ENCODE measurements at regions not wholly inside any gene's neighbourhood (a gene's known extent, or its start where the extent isn't known, plus 50 kb on each side); places are given as distances from the start of the nearest gene placed in this dataset.

DNA sequence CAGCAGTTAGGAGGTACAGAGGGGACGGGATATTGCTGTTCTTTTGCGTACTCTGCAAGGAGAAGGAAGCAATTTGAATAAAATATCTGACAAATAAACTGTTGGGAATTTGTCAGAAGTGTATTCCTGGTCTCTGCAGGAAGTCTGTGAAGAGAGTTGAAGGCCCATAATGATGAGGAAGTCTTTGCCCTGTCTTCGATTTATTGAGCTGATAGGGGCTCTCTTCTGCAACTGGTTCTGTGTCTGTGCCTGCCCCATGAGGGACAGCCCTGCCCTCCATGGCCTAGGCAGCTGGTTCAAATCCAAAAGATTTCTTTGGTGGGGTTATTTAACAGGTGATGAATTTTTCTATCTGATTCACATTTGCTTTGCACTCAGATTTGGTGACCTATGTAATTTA lies 339.7 kb upstream of the EDNRB start:
- Histone ChIP-seq H2AFZ (ENCODE audit: low read length) (no peak overlapping the region), H4K8ac (ENCODE audit: low read depth, low read length) (no peak overlapping the region), H3K36me3 (replicated peaks in 1 of 2; ENCODE audit: control insufficient read depth in 2 of 2, insufficient read depth in 2 of 2, low read length in 2 of 2) (no peaks in the 10 kb centered on the region), H3K4ac (ENCODE audit: low read length) (no peak overlapping the region), H3K9ac (ENCODE audit: low read depth, low read length, poor library complexity) (no peak overlapping the region), H3K4me2 (ENCODE audit: insufficient read depth, low read length, poor library complexity, severe bottlenecking) (no peak overlapping the region), H2BK12ac (ENCODE audit: low read length) (no peak overlapping the region), H3K18ac (ENCODE audit: low read length) (no peak overlapping the region), H4K91ac (ENCODE audit: low read depth, low read length, poor library complexity) (no peak overlapping the region), H2BK5ac (ENCODE audit: low read length) (no peak overlapping the region), H3K9me3 (replicated peaks in 1 of 2; ENCODE audit: control insufficient read depth in 2 of 2, insufficient read depth in 1 of 2, low read depth in 1 of 2, low read length in 2 of 2) (no peaks in the 10 kb centered on the region), H2BK120ac (ENCODE audit: low read depth, low read length) (no peak overlapping the region), H2BK15ac (ENCODE audit: low read length) (no peak overlapping the region), H3K23ac (ENCODE audit: low read depth, low read length, poor library complexity) (no peak overlapping the region), H2AK5ac (ENCODE audit: low read depth, low read length) (no peak overlapping the region), H3K79me1 (ENCODE audit: low read depth, low read length) (no peaks in the 10 kb centered on the region), H3K4me1 (ENCODE audit: control insufficient read depth in 2 of 2, insufficient read depth in 1 of 2, low read depth in 1 of 2, low read length in 2 of 2) (peaks cover 0 to 3% of the 10 kb centered on the region in 2 donors), H3K27me3 (ENCODE audit: control insufficient read depth in 3 of 3, insufficient read depth in 3 of 3, low read depth in 1 of 3, low read length in 3 of 3) (no peaks in the 10 kb centered on the region), H3K14ac (ENCODE audit: low read length) (no peak overlapping the region), H3K27ac (replicated peaks; ENCODE audit: low read length) (no peak overlapping the region), H3K4me3 (ENCODE audit: low read length in 2 of 2) (no peak overlapping the region)
- no peak for DNase-seq (ENCODE audit: low spot score)
- no CpG with 5 or more reads among the region's 3 CpGs for WGBS, 2 donors (ENCODE audit: extremely low coverage in 2 of 2, insufficient read length in 2 of 2, insufficient replicate concordance in 1 of 2)

GRCh38 chr13:78256484-78256883 lies 337.9 kb upstream of the EDNRB start:
- no peaks in the 10 kb centered on the region for H3K36me3 ChIP-seq (replicated peaks in 1 of 2; ENCODE audit: control insufficient read depth in 2 of 2, insufficient read depth in 2 of 2, low read length in 2 of 2)
- no peaks in the 10 kb centered on the region for H3K27me3 ChIP-seq (ENCODE audit: control insufficient read depth in 3 of 3, insufficient read depth in 3 of 3, low read depth in 1 of 3, low read length in 3 of 3)
- H3K4ac ChIP-seq (ENCODE audit: low read length) = no peak overlapping the region
- DNase-seq (ENCODE audit: low spot score) = no peak
- no peak overlapping the region for H3K9ac ChIP-seq (ENCODE audit: low read depth, low read length, poor library complexity)
- H2BK15ac ChIP-seq (ENCODE audit: low read length) = no peak overlapping the region
- H2AK5ac ChIP-seq (ENCODE audit: low read depth, low read length) = no peak overlapping the region
- no peak overlapping the region for H3K4me2 ChIP-seq (ENCODE audit: insufficient read depth, low read length, poor library complexity, severe bottlenecking)
- H2BK5ac ChIP-seq (ENCODE audit: low read length) = no peak overlapping the region
- no peak overlapping the region for H4K8ac ChIP-seq (ENCODE audit: low read depth, low read length)
- H3K9me3 ChIP-seq (replicated peaks in 1 of 2; ENCODE audit: control insufficient read depth in 2 of 2, insufficient read depth in 1 of 2, low read depth in 1 of 2, low read length in 2 of 2) = no peaks in the 10 kb centered on the region
- H3K4me3 ChIP-seq (ENCODE audit: low read length in 2 of 2) = no peak overlapping the region
- no peak overlapping the region for H3K18ac ChIP-seq (ENCODE audit: low read length)
- no peaks in the 10 kb centered on the region for H3K79me1 ChIP-seq (ENCODE audit: low read depth, low read length)
- H2BK120ac ChIP-seq (ENCODE audit: low read depth, low read length) = no peak overlapping the region
- H2AFZ ChIP-seq (ENCODE audit: low read length) = no peak overlapping the region
- WGBS, 2 donors (ENCODE audit: extremely low coverage in 2 of 2, insufficient read length in 2 of 2, insufficient replicate concordance in 1 of 2) = no CpG with 5 or more reads among the region's 1 CpG
- H3K14ac ChIP-seq (ENCODE audit: low read length) = no peak overlapping the region
- no peak overlapping the region for H3K23ac ChIP-seq (ENCODE audit: low read depth, low read length, poor library complexity)
- H3K27ac ChIP-seq (replicated peaks; ENCODE audit: low read length) = no peak overlapping the region
- no peak overlapping the region for H2BK12ac ChIP-seq (ENCODE audit: low read length)
- peaks cover 0 to 3% of the 10 kb centered on the region in 2 donors for H3K4me1 ChIP-seq (ENCODE audit: control insufficient read depth in 2 of 2, insufficient read depth in 1 of 2, low read depth in 1 of 2, low read length in 2 of 2)
- H4K91ac ChIP-seq (ENCODE audit: low read depth, low read length, poor library complexity) = no peak overlapping the region

DNA sequence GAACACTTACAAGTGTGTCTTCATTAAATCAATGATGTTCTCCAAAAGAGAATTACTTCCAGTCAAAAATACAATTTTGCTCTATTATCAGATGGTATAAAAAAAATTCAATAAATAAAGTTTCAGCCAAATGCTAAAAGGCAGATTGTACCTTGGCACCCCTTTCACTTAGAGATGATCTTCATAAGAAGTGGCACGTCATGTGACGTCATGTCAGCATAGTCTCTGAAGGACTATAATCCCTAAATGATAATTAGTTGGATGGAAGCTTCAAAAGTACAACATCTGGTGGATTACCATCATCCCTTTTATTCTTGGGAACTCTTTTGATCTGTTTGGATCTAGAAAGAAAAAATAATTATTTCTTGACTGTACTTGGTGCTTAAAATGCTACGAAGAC lies 335.5 kb upstream of the EDNRB start:
- H2BK15ac ChIP-seq (ENCODE audit: low read length) = no peak overlapping the region
- no peak overlapping the region for H3K4ac ChIP-seq (ENCODE audit: low read length)
- no peaks in the 10 kb centered on the region for H3K9me3 ChIP-seq (replicated peaks in 1 of 2; ENCODE audit: control insufficient read depth in 2 of 2, insufficient read depth in 1 of 2, low read depth in 1 of 2, low read length in 2 of 2)
- H3K27me3 ChIP-seq (ENCODE audit: control insufficient read depth in 3 of 3, insufficient read depth in 3 of 3, low read depth in 1 of 3, low read length in 3 of 3) = no peaks in the 10 kb centered on the region
- no peak overlapping the region for H2BK5ac ChIP-seq (ENCODE audit: low read length)
- H3K23ac ChIP-seq (ENCODE audit: low read depth, low read length, poor library complexity) = no peak overlapping the region
- no peak overlapping the region for H4K8ac ChIP-seq (ENCODE audit: low read depth, low read length)
- H3K79me1 ChIP-seq (ENCODE audit: low read depth, low read length) = no peaks in the 10 kb centered on the region
- no peaks in the 10 kb centered on the region for H3K36me3 ChIP-seq (replicated peaks in 1 of 2; ENCODE audit: control insufficient read depth in 2 of 2, insufficient read depth in 2 of 2, low read length in 2 of 2)
- H2BK120ac ChIP-seq (ENCODE audit: low read depth, low read length) = no peak overlapping the region
- H3K27ac ChIP-seq (replicated peaks; ENCODE audit: low read length) = no peak overlapping the region
- H2AFZ ChIP-seq (ENCODE audit: low read length) = no peak overlapping the region
- H3K4me3 ChIP-seq (ENCODE audit: low read length in 2 of 2) = no peak overlapping the region
- no peak overlapping the region for H2AK5ac ChIP-seq (ENCODE audit: low read depth, low read length)
- H4K91ac ChIP-seq (ENCODE audit: low read depth, low read length, poor library complexity) = no peak overlapping the region
- H3K9ac ChIP-seq (ENCODE audit: low read depth, low read length, poor library complexity) = no peak overlapping the region
- DNase-seq (ENCODE audit: low spot score) = no peak
- peaks cover 0 to 3% of the 10 kb centered on the region in 2 donors for H3K4me1 ChIP-seq (ENCODE audit: control insufficient read depth in 2 of 2, insufficient read depth in 1 of 2, low read depth in 1 of 2, low read length in 2 of 2)
- no peak overlapping the region for H3K14ac ChIP-seq (ENCODE audit: low read length)
- H2BK12ac ChIP-seq (ENCODE audit: low read length) = no peak overlapping the region
- WGBS, 2 donors (ENCODE audit: extremely low coverage in 2 of 2, insufficient read length in 2 of 2, insufficient replicate concordance in 1 of 2) = no CpG with 5 or more reads among the region's 3 CpGs
- no peak overlapping the region for H3K18ac ChIP-seq (ENCODE audit: low read length)
- no peak overlapping the region for H3K4me2 ChIP-seq (ENCODE audit: insufficient read depth, low read length, poor library complexity, severe bottlenecking)

- no peak overlapping the region for H4K91ac ChIP-seq (ENCODE audit: low read depth, low read length, poor library complexity)
- no peak for DNase-seq (ENCODE audit: low spot score)
These were observed 328.7 kb upstream of the EDNRB start for GRCh38 chr13:78247362-78247761.

More at GRCh38 chr13:78247362-78247761, 328.7 kb upstream of the EDNRB start:
- H2BK120ac ChIP-seq (ENCODE audit: low read depth, low read length) = no peak overlapping the region
- H3K27ac ChIP-seq (replicated peaks; ENCODE audit: low read length) = no peak overlapping the region
- H3K9me3 ChIP-seq (replicated peaks in 1 of 2; ENCODE audit: control insufficient read depth in 2 of 2, insufficient read depth in 1 of 2, low read depth in 1 of 2, low read length in 2 of 2) = no peaks in the 10 kb centered on the region
- H4K8ac ChIP-seq (ENCODE audit: low read depth, low read length) = no peak overlapping the region
- no peak overlapping the region for H3K4ac ChIP-seq (ENCODE audit: low read length)
- no peak overlapping the region for H2AFZ ChIP-seq (ENCODE audit: low read length)
- no peak overlapping the region for H3K18ac ChIP-seq (ENCODE audit: low read length)
- H3K79me1 ChIP-seq (ENCODE audit: low read depth, low read length) = no peaks in the 10 kb centered on the region
- H3K23ac ChIP-seq (ENCODE audit: low read depth, low read length, poor library complexity) = no peak overlapping the region
- H2BK5ac ChIP-seq (ENCODE audit: low read length) = no peak overlapping the region
- no peaks in the 10 kb centered on the region for H3K27me3 ChIP-seq (ENCODE audit: control insufficient read depth in 3 of 3, insufficient read depth in 3 of 3, low read depth in 1 of 3, low read length in 3 of 3)
- H2BK12ac ChIP-seq (ENCODE audit: low read length) = no peak overlapping the region
- no peaks in the 10 kb centered on the region for H3K4me1 ChIP-seq (ENCODE audit: control insufficient read depth in 2 of 2, insufficient read depth in 1 of 2, low read depth in 1 of 2, low read length in 2 of 2)
- H2BK15ac ChIP-seq (ENCODE audit: low read length) = no peak overlapping the region
- no peaks in the 10 kb centered on the region for H3K36me3 ChIP-seq (replicated peaks in 1 of 2; ENCODE audit: control insufficient read depth in 2 of 2, insufficient read depth in 2 of 2, low read length in 2 of 2)
- H3K4me3 ChIP-seq (ENCODE audit: low read length in 2 of 2) = no peak overlapping the region
- H3K9ac ChIP-seq (ENCODE audit: low read depth, low read length, poor library complexity) = no peak overlapping the region
- no peak overlapping the region for H2AK5ac ChIP-seq (ENCODE audit: low read depth, low read length)
- no peak overlapping the region for H3K14ac ChIP-seq (ENCODE audit: low read length)
- no peak overlapping the region for H3K4me2 ChIP-seq (ENCODE audit: insufficient read depth, low read length, poor library complexity, severe bottlenecking)
